GM21619 (cell line): ENCODE measurements at regions not wholly inside any gene's neighbourhood (a gene's known extent, or its start where the extent isn't known, plus 50 kb on each side); places are given as distances from the start of the nearest gene placed in this dataset.
"Not testable (repeated sequence)": the region's sequence is repeated elsewhere in the genome, so short reads cannot be mapped to it uniquely, and the experiment has no call there.

Experiments used
- ATAC-seq: cut with Tn5 transposase; IDR thresholded peaks from one replicate; pipeline ENCODE4 v1.9.1; 2021; ENCODE audit not compliant: unreplicated experiment

DNA sequence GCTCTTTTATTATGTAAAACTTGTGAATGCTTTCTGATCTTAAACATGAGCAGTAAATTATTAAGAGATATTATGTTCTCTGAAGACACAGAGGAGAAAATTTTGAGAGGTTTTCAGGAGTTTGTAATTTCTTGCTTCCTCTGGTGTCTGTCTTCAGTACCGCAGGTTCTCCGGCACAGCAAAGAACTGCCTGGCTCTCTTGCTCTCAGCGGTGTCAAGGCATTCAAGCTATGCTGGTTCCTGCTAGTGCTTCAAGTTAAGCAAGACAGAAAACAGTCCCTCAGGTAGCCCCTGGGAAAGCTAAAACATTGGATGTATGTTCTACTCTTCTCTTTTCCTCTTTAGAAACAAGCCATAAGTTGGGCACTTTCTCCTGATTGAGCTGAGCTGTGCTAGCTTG lies 120.2 kb upstream of the CENPE start:
- no peak for ATAC-seq

DNA sequence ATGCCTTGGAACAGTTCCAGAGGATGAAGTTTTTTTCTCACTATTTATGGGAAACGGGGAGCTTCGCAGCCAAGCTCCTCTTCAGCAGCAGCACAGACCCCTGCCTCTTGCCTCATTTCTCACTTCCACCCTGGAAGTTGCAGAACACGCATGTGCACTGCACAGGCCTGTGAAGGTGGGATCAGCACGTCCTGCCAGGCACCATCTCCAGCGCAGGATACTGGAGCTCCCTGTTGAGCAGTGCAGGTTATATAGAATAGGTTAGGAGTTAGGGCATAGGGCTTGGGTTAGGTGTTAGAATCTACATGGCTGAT lies 110.1 kb upstream of the CENPE start:
- no peak for ATAC-seq

DNA sequence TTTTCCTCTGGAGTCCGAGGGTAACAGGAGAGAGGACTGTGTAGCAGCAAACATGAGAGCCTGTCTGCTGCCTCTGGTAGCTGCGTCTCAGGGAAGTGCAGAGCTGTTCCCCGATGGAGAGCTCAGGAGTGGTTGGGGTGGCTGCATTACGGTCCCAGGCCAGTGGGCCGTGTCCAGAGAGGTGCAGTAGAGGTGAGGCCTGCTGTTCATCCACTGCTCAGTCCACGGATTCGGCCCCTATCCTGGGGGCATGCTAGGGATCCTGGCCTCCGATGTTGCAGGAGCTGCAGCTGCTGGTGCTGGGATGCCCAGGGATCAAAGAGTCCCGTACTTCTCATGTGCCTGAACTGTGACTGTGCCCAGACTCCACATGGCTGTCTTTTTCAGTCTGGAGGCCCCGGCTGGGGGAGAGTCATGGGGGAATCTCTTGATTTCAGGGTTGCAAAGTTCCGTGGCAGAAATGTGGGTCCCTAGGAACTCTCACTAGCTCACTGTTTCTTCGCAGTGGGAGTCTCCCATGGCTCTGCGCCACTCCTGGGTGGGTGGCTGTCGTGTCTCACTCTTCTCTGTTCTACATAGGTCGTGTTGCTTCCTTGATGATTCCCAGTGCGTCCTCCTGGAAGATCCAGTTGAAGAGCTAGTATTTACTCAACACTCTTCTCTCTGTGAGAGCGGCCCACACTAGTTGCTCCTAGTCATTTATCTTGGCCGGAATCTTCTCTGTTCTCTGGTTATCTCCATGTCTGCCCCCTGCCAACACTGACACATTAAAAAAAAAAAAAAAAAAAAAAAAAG lies 109.5 kb upstream of the CENPE start:
- ATAC-seq, result no peak

DNA sequence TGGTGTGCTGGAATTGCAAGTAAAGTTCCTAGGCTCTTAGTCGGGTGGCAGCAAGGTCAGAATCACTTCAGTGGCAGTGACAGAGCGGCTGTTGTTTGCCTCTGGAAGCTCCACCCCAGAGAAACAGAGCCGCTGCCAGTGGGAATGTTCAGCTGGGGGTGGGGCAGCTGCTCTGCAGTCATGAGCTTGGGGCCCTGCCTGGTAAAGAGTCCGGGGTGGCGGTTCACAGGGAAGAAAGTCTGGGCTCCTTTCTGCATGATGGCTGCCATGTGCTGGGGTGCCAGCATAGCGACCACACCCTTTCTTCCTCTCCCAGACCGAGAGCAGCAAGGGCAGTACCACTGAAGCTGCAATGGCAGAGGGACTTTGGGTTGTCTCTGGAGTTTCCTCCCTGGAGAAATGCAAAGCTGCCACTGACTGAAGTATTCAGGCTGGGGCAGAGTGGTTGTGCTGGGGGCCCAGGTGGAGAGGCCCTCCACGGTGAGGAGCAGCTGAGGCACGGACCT lies 108.8 kb upstream of the CENPE start:
- no peak for ATAC-seq

GRCh38 chr4:103305355-103305754 lies 107.2 kb upstream of the CENPE start:
- no peak for ATAC-seq

DNA sequence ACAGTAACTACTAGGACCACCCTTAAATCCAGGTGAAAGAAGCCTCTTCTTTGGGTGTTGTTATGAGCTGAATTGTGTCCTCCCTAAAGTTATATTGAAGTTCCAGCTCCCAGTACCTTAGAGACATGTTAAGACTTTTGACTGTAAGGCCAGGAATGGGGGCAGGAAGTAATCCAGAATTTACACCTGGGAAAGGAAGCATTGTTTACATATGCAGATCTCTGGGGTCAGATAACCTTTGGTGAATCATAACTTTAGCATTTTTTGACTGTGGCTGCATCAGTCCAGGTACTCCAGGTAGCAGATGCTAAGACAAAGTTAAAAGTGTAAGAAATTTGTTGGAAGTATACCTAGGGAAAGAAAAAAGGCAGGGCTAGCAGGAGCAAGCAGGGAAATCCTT lies 104.9 kb upstream of the CENPE start:
- ATAC-seq, result no peak

DNA sequence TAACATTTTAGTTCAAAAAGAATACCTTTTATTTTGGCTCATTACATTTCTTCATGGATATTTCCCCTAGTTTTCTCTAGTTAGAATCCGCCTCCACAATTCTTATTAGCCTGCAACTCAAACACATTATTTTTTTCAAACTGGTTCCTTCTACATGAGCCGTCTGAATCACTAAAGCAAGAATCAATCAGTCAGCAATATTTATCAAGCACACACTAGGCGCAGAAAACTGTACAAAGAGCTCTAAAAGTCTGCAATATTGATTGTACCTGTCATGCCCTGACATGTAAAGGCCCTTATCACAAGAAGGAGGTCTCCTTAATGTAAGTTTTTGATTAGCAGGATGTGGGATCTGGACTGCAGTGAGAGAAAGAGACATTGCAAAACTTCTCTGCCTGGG lies 94.8 kb upstream of the CENPE start:
- ATAC-seq, result no peak

GRCh38 chr4:103292373-103292772 lies 94.2 kb upstream of the CENPE start:
- no peak for ATAC-seq

- no peak for ATAC-seq
These were observed 91.0 kb upstream of the CENPE start for GRCh38 chr4:103289186-103289585.

- no peak for ATAC-seq
These were observed 74.0 kb upstream of the CENPE start for GRCh38 chr4:103272174-103272573.

- ATAC-seq, result no peak
These were observed 70.6 kb upstream of the CENPE start for GRCh38 chr4:103268746-103269145.

DNA sequence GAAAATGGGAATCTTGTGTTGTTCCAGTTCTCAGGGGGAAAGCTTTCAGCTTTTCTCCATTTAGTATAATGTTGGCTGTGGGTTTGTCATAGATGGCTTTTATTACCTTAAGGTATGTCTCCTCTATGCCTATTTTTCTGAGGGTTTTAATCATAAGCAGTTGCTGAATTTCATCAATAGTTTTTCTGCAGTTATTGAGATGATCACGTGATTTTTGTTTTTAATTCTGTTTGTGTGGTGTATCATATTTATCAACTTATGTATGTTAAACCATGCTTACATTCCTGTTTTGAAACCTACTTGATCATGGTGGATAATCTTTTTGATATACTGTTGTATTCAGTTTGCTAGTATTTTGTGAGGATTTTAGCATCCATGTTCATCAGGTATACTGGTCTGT lies 66.8 kb upstream of the CENPE start:
- ATAC-seq, result no peak

- ATAC-seq, result not testable (repeated sequence)
These were observed 57.9 kb upstream of the CENPE start for GRCh38 chr4:103256068-103256467.
